ENCODE measurements at regions not wholly inside any gene's neighbourhood (a gene's known extent, or its start where the extent isn't known, plus 50 kb on each side); places are given as distances from the start of the nearest gene placed in this dataset.

GRCh38 chr1:77625250-77625649 is 57.2 kb downstream of the ZZZ3 start:
- no peak for TF ChIP-seq CTCF (conservative IDR thresholded peaks at IDR 0.05; ENCODE audit: low read length)
- no peak for TF ChIP-seq EZH2phosphoT487 (IDR thresholded peaks at IDR 0.05; ENCODE audit: borderline replicate concordance)

All from Loucy (cell line).